NB4 (cell line): ENCODE measurements at regions not wholly inside any gene's neighbourhood (a gene's known extent, or its start where the extent isn't known, plus 50 kb on each side); places are given as distances from the start of the nearest gene placed in this dataset.

ENCODE experiments used
- CTCF ChIP-seq: IDR thresholded peaks from one replicate; pipeline ENCODE4 v1.5.1; 2012; ENCODE audit warnings: low read depth, low read length
- MAX ChIP-seq: IDR thresholded peaks from 2 replicates; pipeline ENCODE4 v1.6.1; 2011; ENCODE audit warnings: low read depth, low read length
- MYC ChIP-seq: IDR thresholded peaks from 2 replicates; pipeline ENCODE4 v1.6.1; 2011; ENCODE audit warnings: low read depth, low read length
- POLR2A ChIP-seq: IDR thresholded peaks from 2 replicates; pipeline ENCODE4 v1.6.1; 2011; ENCODE audit warnings: mild to moderate bottlenecking; ENCODE audit not compliant: insufficient read length; ENCODE audit errors: extremely low read depth

GRCh38 chr17:34725008-34725407, 145.6 kb downstream of the TMEM132E start:
- TF ChIP-seq CTCF (no peak), MAX (no peak), POLR2A (no peak), MYC (no peak)
